Prostate gland (tissue), 2 donors: ENCODE measurements at regions not wholly inside any gene's neighbourhood (a gene's known extent, or its start where the extent isn't known, plus 50 kb on each side); places are given as distances from the start of the nearest gene placed in this dataset.

ENCODE experiments used
- POLR2A ChIP-seq: fragments of 450-650 bp; IDR thresholded peaks from one replicate; pipeline ENCODE4 v1.6.1; 2016; ENCODE audit warnings: antibody characterized with exemption, mild to moderate bottlenecking
- TF ChIP-seq, protein P1 (sequence below), 4 experiments: fragments of 200-600 bp in 2 of 4; fragments of 450-650 bp in 2 of 4; sonication (generic) in 2 of 4; IDR thresholded peaks; 1 replicate in 3 of 4; 2 replicates in 1 of 4; pipeline ENCODE4 v1.5.1; 2016 to 2019; ENCODE audit warnings: antibody characterized with exemption in 4 of 4, mild to moderate bottlenecking in 2 of 4, moderate library complexity in 2 of 4

GRCh38 chr15:39188930-39189329, 391.9 kb upstream of the THBS1 start:
- TF ChIP-seq, protein P1, sequence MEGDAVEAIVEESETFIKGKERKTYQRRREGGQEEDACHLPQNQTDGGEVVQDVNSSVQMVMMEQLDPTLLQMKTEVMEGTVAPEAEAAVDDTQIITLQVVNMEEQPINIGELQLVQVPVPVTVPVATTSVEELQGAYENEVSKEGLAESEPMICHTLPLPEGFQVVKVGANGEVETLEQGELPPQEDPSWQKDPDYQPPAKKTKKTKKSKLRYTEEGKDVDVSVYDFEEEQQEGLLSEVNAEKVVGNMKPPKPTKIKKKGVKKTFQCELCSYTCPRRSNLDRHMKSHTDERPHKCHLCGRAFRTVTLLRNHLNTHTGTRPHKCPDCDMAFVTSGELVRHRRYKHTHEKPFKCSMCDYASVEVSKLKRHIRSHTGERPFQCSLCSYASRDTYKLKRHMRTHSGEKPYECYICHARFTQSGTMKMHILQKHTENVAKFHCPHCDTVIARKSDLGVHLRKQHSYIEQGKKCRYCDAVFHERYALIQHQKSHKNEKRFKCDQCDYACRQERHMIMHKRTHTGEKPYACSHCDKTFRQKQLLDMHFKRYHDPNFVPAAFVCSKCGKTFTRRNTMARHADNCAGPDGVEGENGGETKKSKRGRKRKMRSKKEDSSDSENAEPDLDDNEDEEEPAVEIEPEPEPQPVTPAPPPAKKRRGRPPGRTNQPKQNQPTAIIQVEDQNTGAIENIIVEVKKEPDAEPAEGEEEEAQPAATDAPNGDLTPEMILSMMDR (IDR thresholded peaks at IDR 0.05) = no peak
- no peak for TF ChIP-seq POLR2A
